ENCODE measurements at regions not wholly inside any gene's neighbourhood (a gene's known extent, or its start where the extent isn't known, plus 50 kb on each side); places are given as distances from the start of the nearest gene placed in this dataset.

- no peak for TF ChIP-seq PURB (CRISPR knock-in tag; IDR thresholded peaks at IDR 0.05; ENCODE audit: low read depth)
- TF ChIP-seq ZNF3 (CRISPR knock-in tag; IDR thresholded peaks at IDR 0.05), result no peak
- TF ChIP-seq E2F6 (IDR thresholded peaks at IDR 0.05; ENCODE audit: borderline replicate concordance in 1 of 2, extremely low read depth in 1 of 2, insufficient read depth in 1 of 2, insufficient read length in 1 of 2, low read depth in 1 of 2, low read length in 1 of 2, poor library complexity in 1 of 2, severe bottlenecking in 1 of 2), result no peak
- TF ChIP-seq ZKSCAN1 (IDR thresholded peaks at IDR 0.05; ENCODE audit: low read depth, low read length), result no peak
- TF ChIP-seq ATF2 (CRISPR knock-in tag; IDR thresholded peaks at IDR 0.05), result no peak
- TF ChIP-seq TEAD4 (IDR thresholded peaks at IDR 0.05; ENCODE audit: low read length), result no peak
- no peak for TF ChIP-seq TEAD4 (CRISPR knock-in tag; IDR thresholded peaks at IDR 0.05; ENCODE audit: borderline replicate concordance)
These were observed 89.7 kb upstream of the CXCR4 start (continued) for GRCh38 chr2:136207665-136208064.

GRCh38 chr2:136207030-136207623, 89.2 kb upstream of the CXCR4 start:
- in situ Hi-C loops (cut with MboI) (no loop called here), intact Hi-C loops (cut with micrococcal nuclease) (no loop called here)
- Histone ChIP-seq H3K9ac (ENCODE audit: insufficient read depth in 1 of 2, low read depth in 2 of 2, low read length in 2 of 2) (no peak overlapping the region), H3K4me2 (ENCODE audit: insufficient read depth, low read length) (no peak overlapping the region), H3K4me1 (replicated peaks in 1 of 2; ENCODE audit: control insufficient read depth in 2 of 2, insufficient read depth in 2 of 2, low read length in 2 of 2) (no peaks in the 10 kb centered on the region), H3K9me1 (ENCODE audit: control insufficient read depth, insufficient read depth, low read length) (no peaks in the 10 kb centered on the region), H3K27me3 (ENCODE audit: control insufficient read depth in 2 of 2, insufficient read depth in 2 of 2, low read length in 2 of 2) (no peaks in the 10 kb centered on the region), H3K4me3 (no peak overlapping the region), H3K9me3 (replicated peaks; ENCODE audit: control insufficient read depth, insufficient read depth, low read depth, low read length) (no peaks in the 10 kb centered on the region), H3K36me3 (ENCODE audit: control insufficient read depth, insufficient read depth, low read length) (no peaks in the 10 kb centered on the region), H2AFZ (ENCODE audit: low read depth, low read length) (no peak overlapping the region), H3K79me2 (ENCODE audit: control insufficient read depth, insufficient read depth, low read length) (no peaks in the 10 kb centered on the region), H3K27ac (ENCODE audit: extremely low read depth, low read depth, low read length) (no peak overlapping the region), H4K20me1 (replicated peaks; ENCODE audit: control insufficient read depth, insufficient read depth, low read length) (no peaks in the 10 kb centered on the region)
- no peak for ATAC-seq
- WGBS (ENCODE audit: insufficient coverage, low coverage, missing lambda C conversion rate), result 0% methylated on average over 4 of the region's 4 CpGs
- BruUV-seq (replicated peaks), result no TSS peak
- POLR2A ChIA-PET, result no interaction called here
- no peak for FAIRE-seq
- no peak for DNase-seq (ENCODE audit: extremely low read depth in 1 of 4, low spot score in 3 of 4)
- no peak for TF ChIP-seq HMBOX1 (IDR thresholded peaks at IDR 0.05)
- TF ChIP-seq ZNF311 (CRISPR knock-in tag; IDR thresholded peaks at IDR 0.05), result no peak
- CTCF ChIA-PET (ENCODE audit: low intra/inter-chr PET ratio), result no interaction called here
